HL-60 (cell line): ENCODE measurements at regions not wholly inside any gene's neighbourhood (a gene's known extent, or its start where the extent isn't known, plus 50 kb on each side); places are given as distances from the start of the nearest gene placed in this dataset.

ENCODE experiments used
- DNase-seq, 2 experiments: peaks; one replicate each; pipeline ENCODE4 v3.0.0-alpha.2; 2010 to 2020; ENCODE audit warnings: low read depth in 1 of 2, low spot score in 1 of 2
- H3K27ac ChIP-seq: fragments of 250-450 bp; sonication (Bioruptor Pico); replicated peaks from 2 replicates; pipeline ENCODE4 v1.5.1; 2020; ENCODE audit warnings: mild to moderate bottlenecking, moderate library complexity
- H3K27me3 ChIP-seq: fragments of 250-450 bp; sonication (Bioruptor Pico); 2 replicates; pipeline ENCODE4 v1.5.1; 2021; ENCODE audit warnings: mild to moderate bottlenecking, moderate library complexity; ENCODE audit not compliant: insufficient read depth, poor library complexity, severe bottlenecking
- H3K4me3 ChIP-seq: replicated peaks from 2 replicates; pipeline ENCODE4 v1.5.1; 2011; ENCODE audit warnings: mild to moderate bottlenecking, control low read depth, low read length; ENCODE audit not compliant: insufficient read depth
- GABPA ChIP-seq: IDR thresholded peaks from 2 replicates; pipeline ENCODE4 v1.6.1; 2012; ENCODE audit warnings: low read depth
- POLR2AphosphoS5 ChIP-seq: IDR thresholded peaks from 2 replicates; pipeline ENCODE4 v1.6.1; 2012; ENCODE audit warnings: low read depth
- SPI1 ChIP-seq: IDR thresholded peaks from 2 replicates; pipeline ENCODE4 v1.6.1; 2012; ENCODE audit warnings: low read depth, mild to moderate bottlenecking, borderline replicate concordance
- TF ChIP-seq, protein P1 (sequence below): IDR thresholded peaks from one replicate; pipeline ENCODE4 v1.5.1; 2011; ENCODE audit warnings: low read length, control low read depth, inconsistent platforms; ENCODE audit not compliant: insufficient read depth
- TF ChIP-seq, protein P2 (sequence below): IDR thresholded peaks from 2 replicates; pipeline ENCODE4 v1.6.1; 2012; ENCODE audit warnings: low read depth; ENCODE audit not compliant: insufficient replicate concordance

DNA sequence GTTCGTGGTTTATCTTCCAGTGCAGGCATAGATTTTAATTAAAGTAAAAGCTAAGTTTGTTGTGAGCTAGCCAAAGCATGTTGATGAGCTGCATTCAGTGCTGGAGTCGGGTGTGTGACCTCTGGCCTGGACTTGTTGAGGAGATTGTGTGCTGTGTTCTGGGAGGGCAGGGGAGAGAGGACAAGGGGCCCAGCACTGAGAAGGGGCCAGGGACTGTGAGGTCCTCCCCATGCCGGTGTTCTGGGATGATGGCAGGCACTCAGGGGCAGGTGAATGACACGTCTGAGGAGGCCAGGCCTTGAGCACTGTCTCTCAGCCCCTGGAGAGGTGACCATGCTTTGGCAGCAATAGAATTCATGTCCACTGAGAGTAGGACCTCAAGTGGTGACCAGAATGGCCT, 97.9 kb downstream of the FOXF2 start:
- TF ChIP-seq GABPA (no peak), POLR2AphosphoS5 (no peak), SPI1 (no peak)
- TF ChIP-seq, protein P1, sequence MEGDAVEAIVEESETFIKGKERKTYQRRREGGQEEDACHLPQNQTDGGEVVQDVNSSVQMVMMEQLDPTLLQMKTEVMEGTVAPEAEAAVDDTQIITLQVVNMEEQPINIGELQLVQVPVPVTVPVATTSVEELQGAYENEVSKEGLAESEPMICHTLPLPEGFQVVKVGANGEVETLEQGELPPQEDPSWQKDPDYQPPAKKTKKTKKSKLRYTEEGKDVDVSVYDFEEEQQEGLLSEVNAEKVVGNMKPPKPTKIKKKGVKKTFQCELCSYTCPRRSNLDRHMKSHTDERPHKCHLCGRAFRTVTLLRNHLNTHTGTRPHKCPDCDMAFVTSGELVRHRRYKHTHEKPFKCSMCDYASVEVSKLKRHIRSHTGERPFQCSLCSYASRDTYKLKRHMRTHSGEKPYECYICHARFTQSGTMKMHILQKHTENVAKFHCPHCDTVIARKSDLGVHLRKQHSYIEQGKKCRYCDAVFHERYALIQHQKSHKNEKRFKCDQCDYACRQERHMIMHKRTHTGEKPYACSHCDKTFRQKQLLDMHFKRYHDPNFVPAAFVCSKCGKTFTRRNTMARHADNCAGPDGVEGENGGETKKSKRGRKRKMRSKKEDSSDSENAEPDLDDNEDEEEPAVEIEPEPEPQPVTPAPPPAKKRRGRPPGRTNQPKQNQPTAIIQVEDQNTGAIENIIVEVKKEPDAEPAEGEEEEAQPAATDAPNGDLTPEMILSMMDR, result no peak
- TF ChIP-seq, protein P2, sequence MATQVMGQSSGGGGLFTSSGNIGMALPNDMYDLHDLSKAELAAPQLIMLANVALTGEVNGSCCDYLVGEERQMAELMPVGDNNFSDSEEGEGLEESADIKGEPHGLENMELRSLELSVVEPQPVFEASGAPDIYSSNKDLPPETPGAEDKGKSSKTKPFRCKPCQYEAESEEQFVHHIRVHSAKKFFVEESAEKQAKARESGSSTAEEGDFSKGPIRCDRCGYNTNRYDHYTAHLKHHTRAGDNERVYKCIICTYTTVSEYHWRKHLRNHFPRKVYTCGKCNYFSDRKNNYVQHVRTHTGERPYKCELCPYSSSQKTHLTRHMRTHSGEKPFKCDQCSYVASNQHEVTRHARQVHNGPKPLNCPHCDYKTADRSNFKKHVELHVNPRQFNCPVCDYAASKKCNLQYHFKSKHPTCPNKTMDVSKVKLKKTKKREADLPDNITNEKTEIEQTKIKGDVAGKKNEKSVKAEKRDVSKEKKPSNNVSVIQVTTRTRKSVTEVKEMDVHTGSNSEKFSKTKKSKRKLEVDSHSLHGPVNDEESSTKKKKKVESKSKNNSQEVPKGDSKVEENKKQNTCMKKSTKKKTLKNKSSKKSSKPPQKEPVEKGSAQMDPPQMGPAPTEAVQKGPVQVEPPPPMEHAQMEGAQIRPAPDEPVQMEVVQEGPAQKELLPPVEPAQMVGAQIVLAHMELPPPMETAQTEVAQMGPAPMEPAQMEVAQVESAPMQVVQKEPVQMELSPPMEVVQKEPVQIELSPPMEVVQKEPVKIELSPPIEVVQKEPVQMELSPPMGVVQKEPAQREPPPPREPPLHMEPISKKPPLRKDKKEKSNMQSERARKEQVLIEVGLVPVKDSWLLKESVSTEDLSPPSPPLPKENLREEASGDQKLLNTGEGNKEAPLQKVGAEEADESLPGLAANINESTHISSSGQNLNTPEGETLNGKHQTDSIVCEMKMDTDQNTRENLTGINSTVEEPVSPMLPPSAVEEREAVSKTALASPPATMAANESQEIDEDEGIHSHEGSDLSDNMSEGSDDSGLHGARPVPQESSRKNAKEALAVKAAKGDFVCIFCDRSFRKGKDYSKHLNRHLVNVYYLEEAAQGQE, result no peak
- no peaks in the 10 kb centered on the region for H3K27me3 ChIP-seq
- H3K27ac ChIP-seq, result no peak overlapping the region
- DNase-seq, result no peak
- no peak overlapping the region for H3K4me3 ChIP-seq

DNA sequence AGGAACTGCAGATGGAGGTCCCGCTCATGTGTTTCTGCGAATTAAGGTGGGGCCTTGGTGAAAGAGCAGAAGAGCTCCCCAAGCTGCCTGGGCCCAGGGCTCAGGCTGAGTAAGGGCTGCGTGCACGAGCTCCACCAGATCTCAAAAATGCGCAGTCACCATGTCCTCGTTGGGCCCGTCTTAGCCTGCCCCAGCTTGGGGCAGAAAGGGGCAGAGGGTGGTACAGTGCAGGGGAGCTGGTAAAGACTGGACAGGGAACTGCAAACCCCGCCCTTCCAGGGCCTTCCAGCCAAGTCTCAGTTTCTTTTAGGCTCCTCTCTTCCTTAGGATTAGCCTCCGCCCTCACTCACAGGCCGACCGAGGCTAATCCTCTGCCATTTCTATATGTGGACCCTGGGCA, 101.6 kb downstream of the FOXF2 start:
- DNase-seq, result no peak
- Histone ChIP-seq H3K27me3 (no peaks in the 10 kb centered on the region), H3K27ac (no peak overlapping the region), H3K4me3 (no peak overlapping the region)
- TF ChIP-seq, protein P1, result no peak
- no peak for TF ChIP-seq GABPA
- TF ChIP-seq SPI1, result no peak

DNA sequence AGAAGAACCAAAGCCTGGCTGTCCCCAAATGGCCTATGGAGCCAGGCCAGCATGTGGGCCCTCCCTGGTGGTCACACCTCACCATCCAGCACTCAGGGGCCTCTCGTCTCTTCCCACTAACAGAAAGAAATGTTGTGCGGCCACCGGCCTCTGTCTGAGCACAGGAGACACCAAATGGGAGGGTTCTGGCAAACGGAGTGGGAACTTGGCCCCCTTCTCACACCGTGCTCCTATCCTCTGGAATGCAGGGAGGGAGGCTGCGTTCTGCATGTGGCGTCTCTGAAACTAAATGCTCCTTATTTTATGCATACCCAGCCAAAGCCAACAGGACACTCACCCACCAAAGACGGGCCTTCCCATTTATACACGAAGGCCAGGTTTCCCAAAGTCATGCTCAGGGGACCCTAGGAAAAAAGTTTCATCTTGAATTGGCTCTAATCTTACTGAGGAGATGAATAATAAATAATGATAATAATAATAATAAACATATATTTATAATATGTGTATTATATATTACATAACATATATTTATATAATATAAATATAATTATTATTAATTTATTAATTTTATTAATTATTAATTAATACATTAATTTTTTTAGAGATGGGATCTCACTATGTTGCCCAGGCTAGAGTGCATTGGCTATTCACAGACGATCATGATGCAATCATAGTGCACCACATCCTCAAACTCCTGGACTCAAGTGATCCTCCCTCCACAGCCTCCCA, 102.4 kb downstream of the FOXF2 start:
- no peak overlapping the region for H3K4me3 ChIP-seq
- TF ChIP-seq GABPA (no peak), POLR2AphosphoS5 (no peak), SPI1 (no peak)
- TF ChIP-seq, protein P2, result no peak
- TF ChIP-seq, protein P1, result no peak

DNA sequence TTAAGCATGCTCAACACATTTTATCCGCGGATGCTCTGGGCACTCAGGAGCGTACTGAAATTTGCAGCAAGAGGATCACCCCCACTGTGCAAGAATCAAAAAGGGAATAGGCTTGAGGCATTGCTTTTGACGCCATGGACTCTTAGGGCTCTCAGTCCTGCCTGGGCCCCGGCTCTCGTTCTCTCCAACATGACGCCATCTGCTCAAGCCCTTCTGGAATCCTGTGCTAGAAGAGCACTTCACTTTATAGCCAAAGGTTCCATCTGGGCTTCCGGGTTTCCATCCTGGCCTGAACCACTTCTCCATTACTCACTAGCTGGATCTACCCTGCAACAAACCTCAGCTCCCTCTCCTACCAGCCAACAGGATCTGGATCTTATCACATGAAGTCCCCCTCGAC, 105.3 kb downstream of the FOXF2 start:
- TF ChIP-seq GABPA, result no peak
- TF ChIP-seq SPI1, result no peak
- TF ChIP-seq, protein P2, result no peak
- TF ChIP-seq, protein P1, result no peak
- TF ChIP-seq POLR2AphosphoS5, result no peak
- no peak overlapping the region for H3K4me3 ChIP-seq
- no peaks in the 10 kb centered on the region for H3K27me3 ChIP-seq
- no peak overlapping the region for H3K27ac ChIP-seq
- no peak for DNase-seq

More for the DNA sequence above, 102.4 kb downstream of the FOXF2 start:
- Histone ChIP-seq H3K27me3 (no peaks in the 10 kb centered on the region), H3K27ac (no peak overlapping the region)
- no peak for DNase-seq
